ENCODE measurements at regions not wholly inside any gene's neighbourhood (a gene's known extent, or its start where the extent isn't known, plus 50 kb on each side); places are given as distances from the start of the nearest gene placed in this dataset.
A peak's percentile ranks its signal among the peaks of the same experiment; 100 is the strongest.

- Histone ChIP-seq H3K79me2 (ENCODE audit: insufficient read depth, low read length) (no peaks in the 10 kb centered on the region), H3K36me3 (replicated peaks in 1 of 2; ENCODE audit: control insufficient read depth in 1 of 2, insufficient read depth in 2 of 2, low read length in 2 of 2) (no peaks in the 10 kb centered on the region), H3K4me2 (replicated peaks; ENCODE audit: extremely low read depth, low read length, poor library complexity, severe bottlenecking) (no peak overlapping the region), H3K9me3 (replicated peaks in 1 of 2; ENCODE audit: control insufficient read depth in 1 of 2, insufficient read depth in 1 of 2, low read length in 2 of 2) (no peaks in the 10 kb centered on the region), H3K4me3 (replicated peaks in 1 of 3; ENCODE audit: low read depth in 2 of 3, low read length in 3 of 3) (no peak overlapping the region), H4K20me1 (ENCODE audit: insufficient read depth, low read length) (no peaks in the 10 kb centered on the region), H2AFZ (ENCODE audit: insufficient read depth, low read depth, low read length, poor library complexity, severe bottlenecking) (no peak overlapping the region), H3K4me1 (ENCODE audit: control insufficient read depth in 1 of 2, insufficient read depth in 2 of 2, low read length in 2 of 2) (no peaks in the 10 kb centered on the region), H3K27ac (ENCODE audit: low read depth in 1 of 2, low read length in 2 of 2) (no peak overlapping the region), H3K27me3 (ENCODE audit: control insufficient read depth in 2 of 2, insufficient read depth in 2 of 2, low read length in 2 of 2) (no peaks in the 10 kb centered on the region), H3K9ac (ENCODE audit: insufficient read depth, low read length, poor library complexity, severe bottlenecking) (no peak overlapping the region)
- Mint-ChIP-seq H3K27me3 (ENCODE audit: low read depth in 3 of 3) (peaks cover 2 to 3% (median 2%) of the 10 kb centered on the region in 3 donors), H3K4me3 (no peak overlapping the region), H3K9me3 (peaks cover 0 to 7% (median 0%) of the 10 kb centered on the region in 7 donors), H3K4me1 (no peaks in the 10 kb centered on the region), H3K36me3 (no peaks in the 10 kb centered on the region), H3K27ac (no peak overlapping the region)
- no peak for DNase-seq
- 71% methylated on average over 1 of the region's 2 CpGs for WGBS (ENCODE audit: insufficient coverage)
- intact Hi-C loops (cut with micrococcal nuclease) = no loop called here
- no peak for TF ChIP-seq CTCF (IDR thresholded peaks at IDR 0.05)
Observed at GRCh38 chr2:107128381-107128780, 242.4 kb upstream of the ST6GAL2 start.

- Histone ChIP-seq H3K4me1 (ENCODE audit: control insufficient read depth in 1 of 2, insufficient read depth in 2 of 2, low read length in 2 of 2) (no peaks in the 10 kb centered on the region), H3K9ac (ENCODE audit: insufficient read depth, low read length, poor library complexity, severe bottlenecking) (no peak overlapping the region)
- intact Hi-C loops (cut with micrococcal nuclease) = no loop called here
Observed at GRCh38 chr2:107132070-107132469, 246.1 kb upstream of the ST6GAL2 start.

More at GRCh38 chr2:107132070-107132469, 246.1 kb upstream of the ST6GAL2 start:
- TF ChIP-seq CTCF (IDR thresholded peaks at IDR 0.05) = no peak
- H3K4me3 Mint-ChIP-seq = no peak overlapping the region
- H3K4me3 ChIP-seq (replicated peaks in 1 of 3; ENCODE audit: low read depth in 2 of 3, low read length in 3 of 3) = peak overlapping the region in 1 of 3 experiments; percentile 14
- H3K4me1 Mint-ChIP-seq = no peaks in the 10 kb centered on the region
- H4K20me1 ChIP-seq (ENCODE audit: insufficient read depth, low read length) = no peaks in the 10 kb centered on the region
- WGBS (ENCODE audit: insufficient coverage) = 9% methylated on average over 5 of the region's 11 CpGs
- no peak overlapping the region for H3K27ac Mint-ChIP-seq
- H3K27me3 Mint-ChIP-seq (ENCODE audit: low read depth in 3 of 3) = peaks cover 0 to 2% (median 2%) of the 10 kb centered on the region in 3 donors
- no peaks in the 10 kb centered on the region for H3K36me3 ChIP-seq (replicated peaks in 1 of 2; ENCODE audit: control insufficient read depth in 1 of 2, insufficient read depth in 2 of 2, low read length in 2 of 2)
- no peaks in the 10 kb centered on the region for H3K27me3 ChIP-seq (ENCODE audit: control insufficient read depth in 2 of 2, insufficient read depth in 2 of 2, low read length in 2 of 2)
- H3K27ac ChIP-seq (ENCODE audit: low read depth in 1 of 2, low read length in 2 of 2) = no peak overlapping the region
- no peaks in the 10 kb centered on the region for H3K36me3 Mint-ChIP-seq
- H3K9me3 ChIP-seq (replicated peaks in 1 of 2; ENCODE audit: control insufficient read depth in 1 of 2, insufficient read depth in 1 of 2, low read length in 2 of 2) = no peaks in the 10 kb centered on the region
- peaks cover 0 to 9% (median 0%) of the 10 kb centered on the region in 7 donors for H3K9me3 Mint-ChIP-seq
- H3K79me2 ChIP-seq (ENCODE audit: insufficient read depth, low read length) = no peaks in the 10 kb centered on the region
- peak overlapping the region; percentile 47 for H2AFZ ChIP-seq (ENCODE audit: insufficient read depth, low read depth, low read length, poor library complexity, severe bottlenecking)
- H3K4me2 ChIP-seq (replicated peaks; ENCODE audit: extremely low read depth, low read length, poor library complexity, severe bottlenecking) = peak overlapping the region; percentile 37
- no peak for DNase-seq

All from CD14-positive monocyte (primary cell).